ENCODE measurements at regions not wholly inside any gene's neighbourhood (a gene's known extent, or its start where the extent isn't known, plus 50 kb on each side); places are given as distances from the start of the nearest gene placed in this dataset.

- Histone ChIP-seq H3K27ac (ENCODE audit: low read length) (no peak overlapping the region), H3K4me3 (ENCODE audit: low read depth in 2 of 2, low read length in 2 of 2) (no peak overlapping the region), H3K9me3 (ENCODE audit: control insufficient read depth, insufficient read depth, low read depth, low read length) (no peaks in the 10 kb centered on the region), H3K27me3 (ENCODE audit: control insufficient read depth, insufficient read depth, low read length) (no peaks in the 10 kb centered on the region), H3K36me3 (ENCODE audit: control insufficient read depth, insufficient read depth, low read length) (no peaks in the 10 kb centered on the region), H3K4me1 (ENCODE audit: control insufficient read depth, insufficient read depth, low read length) (no peaks in the 10 kb centered on the region)
- POLR2A ChIA-PET: no interaction called here
- intact Hi-C loops (cut with micrococcal nuclease; ENCODE audit: unreplicated experiment): no loop called here
- DNase-seq (ENCODE audit: low read depth, low spot score) (no peak), ATAC-seq (no peak)
- BruUV-seq (replicated peaks): no TSS peak
- in situ Hi-C loops (cut with HindIII; ENCODE audit: low pct_unique_long_range_greater_than_20kb, low sequenced_read_pairs): no loop called here
- no peak for TF ChIP-seq TCF7L2 (IDR thresholded peaks at IDR 0.05; ENCODE audit: low read depth, low read length)
- TF ChIP-seq POLR2AphosphoS5 (IDR thresholded peaks at IDR 0.05; ENCODE audit: low read depth, low read length): no peak
- no peak for TF ChIP-seq SIN3A (IDR thresholded peaks at IDR 0.05; ENCODE audit: borderline replicate concordance, insufficient read depth, low read depth, low read length)
- TF ChIP-seq CTCF (IDR thresholded peaks at IDR 0.05): no peak
- TF ChIP-seq REST (IDR thresholded peaks at IDR 0.05; ENCODE audit: insufficient read depth in 1 of 2, low read depth in 2 of 2, low read length in 1 of 2): no peak
- CTCF ChIA-PET: no interaction called here
Observed at GRCh38 chr17:71494062-71494855, 626.6 kb upstream of the SOX9 start.

- Histone ChIP-seq H3K4me3 (ENCODE audit: low read depth in 2 of 2, low read length in 2 of 2) (no peak overlapping the region), H3K9me3 (ENCODE audit: control insufficient read depth, insufficient read depth, low read depth, low read length) (no peaks in the 10 kb centered on the region), H3K27ac (ENCODE audit: low read length) (no peak overlapping the region), H3K36me3 (ENCODE audit: control insufficient read depth, insufficient read depth, low read length) (no peaks in the 10 kb centered on the region), H3K4me1 (ENCODE audit: control insufficient read depth, insufficient read depth, low read length) (no peaks in the 10 kb centered on the region), H3K27me3 (ENCODE audit: control insufficient read depth, insufficient read depth, low read length) (no peaks in the 10 kb centered on the region)
- ChIA-PET CTCF (no interaction called here), POLR2A (interaction anchor here (0.7 kb wide), 1 partner anchor 14 kb away, joined by 3 read pairs; no protein-coding TSS in a partner anchor)
- intact Hi-C loops (cut with micrococcal nuclease; ENCODE audit: unreplicated experiment) (no loop called here), in situ Hi-C loops (cut with HindIII; ENCODE audit: low pct_unique_long_range_greater_than_20kb, low sequenced_read_pairs) (no loop called here)
- no peak for TF ChIP-seq SIN3A (IDR thresholded peaks at IDR 0.05; ENCODE audit: borderline replicate concordance, insufficient read depth, low read depth, low read length)
- no peak for TF ChIP-seq TCF7L2 (IDR thresholded peaks at IDR 0.05; ENCODE audit: low read depth, low read length)
- TF ChIP-seq REST (IDR thresholded peaks at IDR 0.05; ENCODE audit: insufficient read depth in 1 of 2, low read depth in 2 of 2, low read length in 1 of 2): no peak
- TF ChIP-seq CTCF (IDR thresholded peaks at IDR 0.05): no peak
- TF ChIP-seq POLR2AphosphoS5 (IDR thresholded peaks at IDR 0.05; ENCODE audit: low read depth, low read length): no peak
- ATAC-seq (no peak), DNase-seq (ENCODE audit: low read depth, low spot score) (no peak)
- no TSS peak for BruUV-seq (replicated peaks)
Observed at GRCh38 chr17:71495420-71495819, 625.4 kb upstream of the SOX9 start.

All from Panc1 (cell line).